Brain microvascular endothelial cell (primary cell): ENCODE measurements at regions not wholly inside any gene's neighbourhood (a gene's known extent, or its start where the extent isn't known, plus 50 kb on each side); places are given as distances from the start of the nearest gene placed in this dataset.

ENCODE experiments used
- DNase-seq: peaks from one replicate; pipeline ENCODE4 v3.0.0-alpha.2; 2020
- H3K27ac ChIP-seq: fragments of 250-450 bp; sonication (Bioruptor Pico); 2 replicates; pipeline ENCODE4 v1.5.1; 2020; ENCODE audit warnings: mild to moderate bottlenecking, moderate library complexity
- H3K27me3 ChIP-seq: fragments of 250-450 bp; sonication (Bioruptor Pico); replicated peaks from 2 replicates; pipeline ENCODE4 v1.5.1; 2020; ENCODE audit warnings: mild to moderate bottlenecking
- H3K36me3 ChIP-seq: fragments of 250-450 bp; sonication (Bioruptor Pico); replicated peaks from 2 replicates; pipeline ENCODE4 v1.5.1; 2020; ENCODE audit warnings: mild to moderate bottlenecking
- H3K4me3 ChIP-seq: 2 replicates; pipeline ENCODE4 v1.5.1; 2011; ENCODE audit warnings: low read depth, mild to moderate bottlenecking, control low read depth, low read length, moderate library complexity
- CTCF ChIP-seq: IDR thresholded peaks from 2 replicates; pipeline ENCODE4 v1.5.1; 2011; ENCODE audit warnings: low read depth, mild to moderate bottlenecking, moderate library complexity, low read length, control low read depth, inconsistent platforms; ENCODE audit errors: missing control alignments
- in situ Hi-C: cut with HindIII; loops from 2 replicates; pipeline ENCODE4 v1.10.0; 2017; ENCODE audit warnings: low sequenced_read_pairs, low pct_ligation_motif_present

GRCh38 chr11:127531167-127531566, 530.6 kb upstream of the KIRREL3 start:
- H3K27me3 ChIP-seq = no peaks in the 10 kb centered on the region
- DNase-seq = no peak
- TF ChIP-seq CTCF = no peak
- in situ Hi-C loops = no loop called here
- H3K27ac ChIP-seq = no peak overlapping the region
- no peaks in the 10 kb centered on the region for H3K36me3 ChIP-seq
- H3K4me3 ChIP-seq = no peak overlapping the region

GRCh38 chr11:127528297-127528696, 527.7 kb upstream of the KIRREL3 start:
- TF ChIP-seq CTCF = no peak
- H3K4me3 ChIP-seq = no peak overlapping the region
- H3K27me3 ChIP-seq = no peaks in the 10 kb centered on the region
- no peak overlapping the region for H3K27ac ChIP-seq
- in situ Hi-C loops = no loop called here
- DNase-seq = no peak
- H3K36me3 ChIP-seq = no peaks in the 10 kb centered on the region

- TF ChIP-seq CTCF = no peak
- no peaks in the 10 kb centered on the region for H3K36me3 ChIP-seq
- in situ Hi-C loops = no loop called here
- H3K27ac ChIP-seq = no peak overlapping the region
- no peak overlapping the region for H3K4me3 ChIP-seq
- DNase-seq = no peak
- no peaks in the 10 kb centered on the region for H3K27me3 ChIP-seq
These were observed 524.0 kb upstream of the KIRREL3 start for GRCh38 chr11:127524618-127525017.

- no peaks in the 10 kb centered on the region for H3K27me3 ChIP-seq
- in situ Hi-C loops = no loop called here
- H3K36me3 ChIP-seq = no peaks in the 10 kb centered on the region
- no peak overlapping the region for H3K4me3 ChIP-seq
- H3K27ac ChIP-seq = no peak overlapping the region
- TF ChIP-seq CTCF = no peak
- no peak for DNase-seq
These were observed 520.8 kb upstream of the KIRREL3 start for GRCh38 chr11:127521413-127521812.

- no peaks in the 10 kb centered on the region for H3K36me3 ChIP-seq
- no peaks in the 10 kb centered on the region for H3K27me3 ChIP-seq
- H3K27ac ChIP-seq = no peak overlapping the region
- in situ Hi-C loops = no loop called here
- no peak for DNase-seq
- no peak overlapping the region for H3K4me3 ChIP-seq
- no peak for TF ChIP-seq CTCF
These were observed 507.3 kb upstream of the KIRREL3 start for GRCh38 chr11:127507851-127508250.

GRCh38 chr11:127506647-127507046, 506.1 kb upstream of the KIRREL3 start:
- Histone ChIP-seq H3K27ac (no peak overlapping the region), H3K4me3 (no peak overlapping the region), H3K36me3 (no peaks in the 10 kb centered on the region), H3K27me3 (no peaks in the 10 kb centered on the region)
- in situ Hi-C loops = no loop called here
- no peak for DNase-seq
- no peak for TF ChIP-seq CTCF
